ENCODE measurements at regions not wholly inside any gene's neighbourhood (a gene's known extent, or its start where the extent isn't known, plus 50 kb on each side); places are given as distances from the start of the nearest gene placed in this dataset.
"Not testable (repeated sequence)": the region's sequence is repeated elsewhere in the genome, so short reads cannot be mapped to it uniquely, and the experiment has no call there.

DNA sequence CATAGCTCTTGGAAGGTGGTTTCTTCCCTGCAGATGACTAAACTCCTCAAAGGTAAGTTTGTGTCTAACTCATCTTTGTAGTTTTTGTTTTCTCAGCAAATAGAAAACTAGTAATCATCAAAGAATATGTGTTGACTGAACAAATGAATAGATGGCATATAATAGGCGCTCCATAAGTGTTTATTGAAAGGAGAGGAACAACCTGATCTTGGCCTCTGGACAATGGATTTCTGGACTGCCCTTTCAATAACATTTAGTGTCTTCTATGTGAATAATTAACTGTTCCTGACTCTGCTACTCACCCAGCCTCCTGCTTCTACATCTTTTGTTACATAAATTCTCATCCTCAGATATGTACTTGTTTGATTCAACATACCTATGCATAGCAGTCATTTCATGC lies 399.1 kb downstream of the PPP1R2C start:
- no peak overlapping the region for H3K4me3 ChIP-seq (ENCODE audit: insufficient read depth, low read length)
- H3K79me2 ChIP-seq (ENCODE audit: insufficient read depth, low read length) = no peaks in the 10 kb centered on the region
- TF ChIP-seq, protein P1, sequence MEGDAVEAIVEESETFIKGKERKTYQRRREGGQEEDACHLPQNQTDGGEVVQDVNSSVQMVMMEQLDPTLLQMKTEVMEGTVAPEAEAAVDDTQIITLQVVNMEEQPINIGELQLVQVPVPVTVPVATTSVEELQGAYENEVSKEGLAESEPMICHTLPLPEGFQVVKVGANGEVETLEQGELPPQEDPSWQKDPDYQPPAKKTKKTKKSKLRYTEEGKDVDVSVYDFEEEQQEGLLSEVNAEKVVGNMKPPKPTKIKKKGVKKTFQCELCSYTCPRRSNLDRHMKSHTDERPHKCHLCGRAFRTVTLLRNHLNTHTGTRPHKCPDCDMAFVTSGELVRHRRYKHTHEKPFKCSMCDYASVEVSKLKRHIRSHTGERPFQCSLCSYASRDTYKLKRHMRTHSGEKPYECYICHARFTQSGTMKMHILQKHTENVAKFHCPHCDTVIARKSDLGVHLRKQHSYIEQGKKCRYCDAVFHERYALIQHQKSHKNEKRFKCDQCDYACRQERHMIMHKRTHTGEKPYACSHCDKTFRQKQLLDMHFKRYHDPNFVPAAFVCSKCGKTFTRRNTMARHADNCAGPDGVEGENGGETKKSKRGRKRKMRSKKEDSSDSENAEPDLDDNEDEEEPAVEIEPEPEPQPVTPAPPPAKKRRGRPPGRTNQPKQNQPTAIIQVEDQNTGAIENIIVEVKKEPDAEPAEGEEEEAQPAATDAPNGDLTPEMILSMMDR (IDR thresholded peaks at IDR 0.05; ENCODE audit: extremely low read depth, low read depth, low read length) = no peak
- no peak overlapping the region for H2AFZ ChIP-seq (ENCODE audit: low read length)
- no peaks in the 10 kb centered on the region for H4K20me1 ChIP-seq (ENCODE audit: insufficient read depth, low read length)
- no peaks in the 10 kb centered on the region for H3K36me3 ChIP-seq (ENCODE audit: insufficient read depth, low read length)
- no peaks in the 10 kb centered on the region for H3K27me3 ChIP-seq (ENCODE audit: insufficient read depth, low read length)
- no peaks in the 10 kb centered on the region for H3K4me1 ChIP-seq (ENCODE audit: insufficient read depth, low read length)
- no peak for DNase-seq (ENCODE audit: insufficient read length, low spot score, missing footprints)
- H3K4me2 ChIP-seq (ENCODE audit: insufficient read depth, low read length) = no peak overlapping the region
- H3K9me3 ChIP-seq (ENCODE audit: low read depth, low read length) = no peaks in the 10 kb centered on the region
- H3K27ac ChIP-seq (ENCODE audit: low read depth, low read length) = no peak overlapping the region

DNA sequence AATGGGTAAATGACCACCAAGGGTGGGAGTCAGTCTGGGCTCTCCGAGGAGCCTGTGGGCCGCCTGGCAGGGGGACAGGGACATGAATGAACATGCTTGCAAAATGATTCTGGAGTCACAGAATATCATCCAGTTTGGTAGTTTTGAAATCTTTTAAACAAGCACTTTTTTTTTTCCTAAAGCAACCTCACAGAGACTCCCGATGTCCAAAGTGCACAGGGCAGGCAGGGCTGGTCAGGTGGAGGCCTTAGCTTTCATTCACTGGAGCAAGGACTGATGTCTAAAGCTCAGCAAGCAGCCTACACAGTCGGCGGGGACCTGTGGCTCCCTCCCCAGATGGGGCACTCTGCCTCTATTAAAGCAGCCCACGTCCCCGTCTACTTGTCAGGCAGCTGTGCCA lies 402.9 kb downstream of the PPP1R2C start:
- Histone ChIP-seq H3K9me3 (ENCODE audit: low read depth, low read length) (no peaks in the 10 kb centered on the region), H3K27me3 (ENCODE audit: insufficient read depth, low read length) (peaks cover 2% of the 10 kb centered on the region), H3K4me1 (ENCODE audit: insufficient read depth, low read length) (no peaks in the 10 kb centered on the region), H3K27ac (ENCODE audit: low read depth, low read length) (no peak overlapping the region), H2AFZ (ENCODE audit: low read length) (no peak overlapping the region), H4K20me1 (ENCODE audit: insufficient read depth, low read length) (no peaks in the 10 kb centered on the region), H3K4me3 (ENCODE audit: insufficient read depth, low read length) (no peak overlapping the region), H3K4me2 (ENCODE audit: insufficient read depth, low read length) (no peak overlapping the region), H3K79me2 (ENCODE audit: insufficient read depth, low read length) (no peaks in the 10 kb centered on the region), H3K36me3 (ENCODE audit: insufficient read depth, low read length) (no peaks in the 10 kb centered on the region)
- TF ChIP-seq, protein P1 (IDR thresholded peaks at IDR 0.05; ENCODE audit: extremely low read depth, low read depth, low read length) = no peak
- no peak for DNase-seq (ENCODE audit: insufficient read length, low spot score, missing footprints)

DNA sequence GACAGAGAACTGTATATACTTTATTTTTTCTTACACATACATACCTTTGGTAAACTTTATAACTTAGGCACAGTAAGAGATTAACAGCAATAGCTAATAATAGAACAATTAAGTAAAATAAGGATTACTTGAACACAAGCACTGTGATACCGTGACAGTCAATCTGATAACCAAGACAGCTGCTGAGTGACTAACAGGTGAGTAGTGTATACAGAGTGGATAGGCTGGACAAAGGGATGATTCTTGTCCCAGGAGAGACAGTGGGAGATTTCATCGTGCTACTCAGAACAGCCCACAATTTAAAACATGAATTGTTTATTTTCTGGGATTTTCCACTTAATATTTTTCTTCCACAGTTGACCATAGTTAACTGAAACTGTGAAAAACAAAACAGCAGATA lies 411.8 kb downstream of the PPP1R2C start:
- H3K36me3 ChIP-seq (ENCODE audit: insufficient read depth, low read length) = no peaks in the 10 kb centered on the region
- no peak overlapping the region for H3K27ac ChIP-seq (ENCODE audit: low read depth, low read length)
- H2AFZ ChIP-seq (ENCODE audit: low read length) = no peak overlapping the region
- H3K4me1 ChIP-seq (ENCODE audit: insufficient read depth, low read length) = no peaks in the 10 kb centered on the region
- no peak overlapping the region for H3K4me2 ChIP-seq (ENCODE audit: insufficient read depth, low read length)
- no peaks in the 10 kb centered on the region for H3K9me3 ChIP-seq (ENCODE audit: low read depth, low read length)
- H3K4me3 ChIP-seq (ENCODE audit: insufficient read depth, low read length) = no peak overlapping the region
- H3K27me3 ChIP-seq (ENCODE audit: insufficient read depth, low read length) = peaks cover under 1% of the 10 kb centered on the region
- DNase-seq (ENCODE audit: insufficient read length, low spot score, missing footprints) = no peak
- H4K20me1 ChIP-seq (ENCODE audit: insufficient read depth, low read length) = no peaks in the 10 kb centered on the region
- H3K79me2 ChIP-seq (ENCODE audit: insufficient read depth, low read length) = no peaks in the 10 kb centered on the region
- TF ChIP-seq, protein P1 (IDR thresholded peaks at IDR 0.05; ENCODE audit: extremely low read depth, low read depth, low read length) = no peak

DNA sequence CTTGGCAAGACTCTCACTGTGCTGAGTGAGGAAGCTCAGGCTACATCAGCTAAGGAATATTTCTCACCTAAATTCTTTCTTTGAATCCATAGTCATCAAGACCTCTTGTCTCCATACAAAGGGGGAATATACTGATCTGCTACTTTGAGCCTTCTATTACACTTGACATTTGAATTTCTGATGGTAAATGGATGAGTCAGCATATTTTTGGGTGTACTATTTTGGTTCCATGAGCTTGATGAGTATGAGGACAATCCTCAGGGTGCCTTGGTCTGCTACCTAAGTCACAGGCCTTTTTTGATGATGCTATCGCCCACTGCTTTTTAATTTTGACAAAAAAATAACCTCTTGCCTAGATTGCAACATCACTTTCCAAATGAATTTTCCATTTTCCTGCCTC lies 415.7 kb downstream of the PPP1R2C start:
- H4K20me1 ChIP-seq (ENCODE audit: insufficient read depth, low read length) = no peaks in the 10 kb centered on the region
- no peak for DNase-seq (ENCODE audit: insufficient read length, low spot score, missing footprints)
- no peaks in the 10 kb centered on the region for H3K36me3 ChIP-seq (ENCODE audit: insufficient read depth, low read length)
- H2AFZ ChIP-seq (ENCODE audit: low read length) = no peak overlapping the region
- no peaks in the 10 kb centered on the region for H3K79me2 ChIP-seq (ENCODE audit: insufficient read depth, low read length)
- no peaks in the 10 kb centered on the region for H3K27me3 ChIP-seq (ENCODE audit: insufficient read depth, low read length)
- no peak overlapping the region for H3K4me2 ChIP-seq (ENCODE audit: insufficient read depth, low read length)
- TF ChIP-seq, protein P1 (IDR thresholded peaks at IDR 0.05; ENCODE audit: extremely low read depth, low read depth, low read length) = no peak
- no peaks in the 10 kb centered on the region for H3K9me3 ChIP-seq (ENCODE audit: low read depth, low read length)
- H3K4me3 ChIP-seq (ENCODE audit: insufficient read depth, low read length) = no peak overlapping the region
- no peak overlapping the region for H3K27ac ChIP-seq (ENCODE audit: low read depth, low read length)
- H3K4me1 ChIP-seq (ENCODE audit: insufficient read depth, low read length) = no peaks in the 10 kb centered on the region

DNA sequence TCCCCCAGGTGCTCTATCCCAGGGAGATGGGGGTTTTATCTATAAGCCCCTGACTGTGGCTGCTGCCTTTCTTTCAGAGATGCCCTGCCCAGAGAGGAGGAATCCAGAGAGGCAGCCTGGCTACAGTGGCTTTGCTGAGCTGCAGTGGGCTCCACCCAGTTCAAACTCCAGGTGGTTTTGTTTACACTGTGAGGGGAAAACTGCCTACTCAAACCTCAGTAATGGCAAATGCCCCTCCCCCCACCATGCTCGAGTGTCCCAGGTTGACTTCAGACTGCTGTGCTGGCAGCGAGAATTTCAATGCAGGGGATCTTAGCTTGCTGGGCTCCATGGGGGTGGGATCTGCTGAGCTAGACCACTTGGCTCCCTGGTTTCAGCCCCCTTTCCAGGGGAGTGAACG lies 419.6 kb upstream of the CASK start:
- not testable (repeated sequence) for DNase-seq (ENCODE audit: insufficient read length, low spot score, missing footprints); H3K27me3 ChIP-seq (ENCODE audit: insufficient read depth, low read length); H4K20me1 ChIP-seq (ENCODE audit: insufficient read depth, low read length); H3K9me3 ChIP-seq (ENCODE audit: low read depth, low read length); H3K27ac ChIP-seq (ENCODE audit: low read depth, low read length); H2AFZ ChIP-seq (ENCODE audit: low read length); H3K36me3 ChIP-seq (ENCODE audit: insufficient read depth, low read length); H3K4me3 ChIP-seq (ENCODE audit: insufficient read depth, low read length); H3K4me1 ChIP-seq (ENCODE audit: insufficient read depth, low read length); H3K79me2 ChIP-seq (ENCODE audit: insufficient read depth, low read length); H3K4me2 ChIP-seq (ENCODE audit: insufficient read depth, low read length)

Measured in osteoblast (primary cell).